ENCODE measurements at regions not wholly inside any gene's neighbourhood (a gene's known extent, or its start where the extent isn't known, plus 50 kb on each side); places are given as distances from the start of the nearest gene placed in this dataset.

GRCh38 chr20:39633689-39634088 is 671.5 kb downstream of the DHX35 start:
- Histone ChIP-seq H3K27ac (no peak overlapping the region), H3K4me3 (no peak overlapping the region)
- no peak for TF ChIP-seq CTCF (IDR thresholded peaks at IDR 0.05)
- no peak for DNase-seq (ENCODE audit: low spot score)

GRCh38 chr20:39632757-39633156 is 670.6 kb downstream of the DHX35 start:
- DNase-seq (ENCODE audit: low spot score): no peak
- TF ChIP-seq CTCF (IDR thresholded peaks at IDR 0.05): no peak
- Histone ChIP-seq H3K4me3 (no peak overlapping the region), H3K27ac (no peak overlapping the region)

- Histone ChIP-seq H3K27ac (no peak overlapping the region), H3K4me3 (no peak overlapping the region)
- TF ChIP-seq CTCF (IDR thresholded peaks at IDR 0.05): no peak
- no peak for DNase-seq (ENCODE audit: low spot score)
These were observed 670.0 kb downstream of the DHX35 start for GRCh38 chr20:39632176-39632575.

- TF ChIP-seq CTCF (IDR thresholded peaks at IDR 0.05): no peak
- Histone ChIP-seq H3K4me3 (no peak overlapping the region), H3K27ac (no peak overlapping the region)
- DNase-seq (ENCODE audit: low spot score): no peak
These were observed 669.4 kb downstream of the DHX35 start for GRCh38 chr20:39631557-39631956.

- no peak for DNase-seq (ENCODE audit: low spot score)
- no peak overlapping the region for H3K4me3 ChIP-seq
- H3K27ac ChIP-seq: no peak overlapping the region
- TF ChIP-seq CTCF (IDR thresholded peaks at IDR 0.05): no peak
These were observed 668.2 kb downstream of the DHX35 start for GRCh38 chr20:39630215-39630908.

- TF ChIP-seq CTCF (IDR thresholded peaks at IDR 0.05): no peak
- DNase-seq (ENCODE audit: low spot score): no peak
- Histone ChIP-seq H3K27ac (no peak overlapping the region), H3K4me3 (no peak overlapping the region)
These were observed 665.6 kb downstream of the DHX35 start for GRCh38 chr20:39627765-39628164.

GRCh38 chr20:39624316-39624715 is 662.2 kb downstream of the DHX35 start:
- Histone ChIP-seq H3K4me3 (no peak overlapping the region), H3K27ac (no peak overlapping the region)
- no peak for DNase-seq (ENCODE audit: low spot score)
- TF ChIP-seq CTCF (IDR thresholded peaks at IDR 0.05): no peak

Data from coronary artery (tissue), 2 donors.